IPS DF 4.7 (cell line): ENCODE measurements at regions not wholly inside any gene's neighbourhood (a gene's known extent, or its start where the extent isn't known, plus 50 kb on each side); places are given as distances from the start of the nearest gene placed in this dataset.

Source experiments
- DNase-seq: peaks from one replicate; pipeline ENCODE4 v3.0.0-alpha.2; 2013; ENCODE audit warnings: low spot score; ENCODE audit errors: extremely low read depth

DNA sequence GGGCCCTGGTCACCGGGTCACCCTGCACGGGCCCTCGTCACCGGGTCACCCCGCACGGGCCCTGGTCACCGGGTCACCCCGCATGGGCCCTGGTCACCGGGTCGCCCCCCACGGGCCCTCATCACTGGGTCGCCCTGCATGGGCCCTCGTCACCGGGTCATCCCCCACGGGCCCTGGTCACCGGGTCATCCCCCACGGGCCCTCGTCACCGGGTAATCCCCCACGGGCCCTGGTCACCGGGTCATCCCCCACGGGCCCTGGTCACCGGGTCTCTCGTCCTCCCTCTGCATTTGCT lies 77.6 kb downstream of the RIPK4 start:
- DNase-seq = no peak

DNA sequence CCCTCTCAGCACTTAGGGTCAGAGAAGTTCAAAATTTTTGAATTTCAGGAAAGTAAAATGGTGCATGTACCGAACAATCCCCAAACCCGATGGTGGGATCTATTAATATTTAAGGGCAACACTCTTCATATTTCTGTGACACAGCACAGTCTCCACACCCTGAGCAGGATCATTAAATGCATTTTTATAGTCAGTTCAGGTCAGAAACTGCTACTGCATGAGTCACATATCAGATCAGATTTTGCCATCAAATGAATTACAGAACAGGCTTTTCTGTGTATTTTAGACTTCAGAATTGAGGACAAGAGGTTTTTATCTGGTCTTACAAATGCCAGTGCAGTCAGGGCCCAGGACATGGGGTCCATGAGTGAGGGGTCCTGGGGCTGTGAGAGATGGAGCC lies 79.2 kb downstream of the RIPK4 start:
- no peak for DNase-seq

DNA sequence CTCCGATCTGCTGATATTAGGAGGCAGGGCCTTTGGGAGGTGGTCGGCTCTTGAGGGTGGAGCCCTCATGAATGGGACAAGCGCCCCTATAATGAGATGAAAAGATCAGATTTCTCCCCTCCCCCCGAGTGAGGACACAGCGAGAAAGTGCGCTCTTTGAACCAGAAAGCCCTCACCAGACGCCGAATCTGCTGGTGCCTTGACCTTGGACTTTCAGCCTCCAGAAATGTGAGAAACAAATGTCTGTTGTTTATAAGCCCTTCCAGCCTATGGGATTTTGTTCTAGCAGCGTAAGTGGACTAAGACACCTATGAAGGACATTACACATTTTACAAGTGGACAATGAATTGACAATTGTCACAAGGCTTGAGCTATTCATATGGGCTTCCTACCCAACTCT lies 80.2 kb downstream of the RIPK4 start:
- DNase-seq = no peak

DNA sequence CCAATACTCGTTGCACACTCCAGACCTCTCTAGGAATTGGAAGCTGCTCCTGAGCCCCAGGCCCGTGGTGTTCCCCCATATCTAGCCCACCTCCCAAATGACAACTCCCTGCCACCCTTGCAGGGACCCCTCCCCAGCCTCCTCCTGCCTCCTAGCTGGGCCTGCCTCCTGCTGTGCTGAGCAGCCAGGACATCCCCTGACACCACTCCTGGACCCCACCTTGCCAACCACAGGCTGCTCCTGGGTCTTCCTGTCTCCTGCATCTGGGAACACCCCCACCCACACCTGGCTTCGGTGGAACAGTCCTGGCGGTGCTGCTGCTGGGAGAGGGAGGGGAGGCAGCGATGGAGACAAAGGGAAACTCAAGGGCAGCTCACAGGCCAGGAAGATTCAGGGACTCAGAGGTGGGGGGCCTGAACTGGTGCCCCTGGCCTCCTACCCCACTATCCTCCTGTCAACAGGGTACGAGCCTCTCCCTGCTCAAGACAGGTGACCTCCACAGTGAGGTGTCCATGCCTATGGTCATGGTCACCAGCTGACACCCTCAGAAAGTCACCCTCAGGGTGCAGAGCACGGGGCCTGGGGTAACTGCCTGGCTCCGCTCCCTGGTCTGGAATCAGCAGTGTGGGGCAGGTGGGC lies 81.2 kb downstream of the RIPK4 start:
- no peak for DNase-seq

DNA sequence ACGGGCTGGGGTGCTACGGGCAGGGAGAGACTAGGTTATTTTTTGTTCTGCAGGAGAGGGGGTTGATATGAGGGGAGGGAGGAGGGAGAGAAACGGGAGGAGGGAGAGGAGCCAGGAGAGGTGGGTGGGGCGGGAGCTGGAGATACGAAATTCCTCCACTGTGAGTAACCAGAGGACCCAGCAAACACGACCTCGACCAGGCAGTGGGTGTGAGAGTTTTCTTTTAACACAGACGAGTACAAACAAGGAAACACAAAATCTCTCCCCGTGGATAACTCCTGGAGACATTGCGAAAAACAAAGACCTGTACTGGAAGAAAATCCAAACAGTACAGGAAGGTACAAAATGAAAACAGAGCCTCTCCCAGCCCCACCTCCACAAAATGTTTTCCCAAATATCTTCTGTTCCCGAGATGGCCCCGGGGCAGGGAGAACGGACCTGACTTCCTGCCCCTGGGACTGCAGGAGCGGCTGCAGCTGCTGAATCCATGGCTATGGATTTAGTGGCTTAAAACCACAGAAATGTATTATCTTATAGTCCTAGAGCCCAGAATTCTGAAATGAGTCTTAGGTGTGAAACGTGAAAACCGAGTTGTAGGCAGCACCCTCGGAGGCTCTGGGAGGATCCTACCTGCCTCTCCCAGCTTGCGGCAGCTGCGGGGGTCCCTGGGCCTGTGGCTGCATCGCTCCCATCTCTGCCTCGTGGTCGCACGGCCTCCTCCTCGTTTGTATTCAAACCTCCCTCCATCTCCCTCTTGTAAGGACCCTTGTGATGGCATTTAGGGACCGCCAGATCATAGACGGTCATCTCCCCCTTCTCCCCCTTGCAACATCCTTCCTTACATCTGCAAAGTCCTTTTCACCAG lies 82.2 kb downstream of the RIPK4 start:
- DNase-seq = no peak

DNA sequence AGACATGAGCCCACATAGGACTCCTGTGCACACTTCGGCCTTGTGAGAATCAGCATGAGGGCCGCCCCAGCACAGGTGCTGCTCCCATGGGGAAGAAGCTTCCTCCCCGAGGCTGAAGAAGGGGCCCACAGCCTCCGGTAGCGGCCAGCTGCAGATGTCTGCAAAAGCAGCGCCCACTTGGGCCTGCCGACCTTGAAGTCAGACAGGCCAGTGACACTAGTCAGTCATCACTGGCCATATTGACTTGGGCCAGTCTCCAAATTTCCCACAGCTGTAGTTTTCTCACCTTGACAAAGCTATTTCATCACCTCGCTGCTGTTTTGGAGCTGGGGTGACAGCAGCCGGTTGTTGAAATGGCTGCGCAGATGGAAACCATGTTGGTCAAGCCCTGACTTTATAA lies 83.0 kb downstream of the RIPK4 start:
- DNase-seq = no peak

DNA sequence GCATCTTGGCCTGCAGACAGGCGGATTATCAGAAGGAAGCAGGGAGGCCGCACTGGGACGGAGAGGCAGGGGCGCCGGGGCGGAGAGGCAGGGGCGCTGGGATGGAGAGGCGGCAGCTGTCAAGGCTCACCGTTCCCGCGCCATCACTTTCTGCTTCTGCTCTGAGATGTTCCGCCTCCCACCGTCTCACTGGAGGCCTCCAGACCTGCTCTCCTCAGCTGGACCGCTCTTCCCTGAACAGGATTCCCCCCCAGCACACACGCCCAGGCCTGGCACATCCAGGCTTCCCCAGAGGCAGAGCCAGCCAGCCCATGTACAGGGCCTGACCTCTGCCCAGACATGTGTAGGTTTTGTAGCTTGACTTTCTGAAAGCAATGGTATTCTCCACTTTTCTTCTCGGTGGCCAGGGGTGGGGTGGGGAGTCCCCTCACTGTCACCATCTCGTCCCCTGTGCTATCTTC lies 84.1 kb downstream of the RIPK4 start:
- DNase-seq = no peak

DNA sequence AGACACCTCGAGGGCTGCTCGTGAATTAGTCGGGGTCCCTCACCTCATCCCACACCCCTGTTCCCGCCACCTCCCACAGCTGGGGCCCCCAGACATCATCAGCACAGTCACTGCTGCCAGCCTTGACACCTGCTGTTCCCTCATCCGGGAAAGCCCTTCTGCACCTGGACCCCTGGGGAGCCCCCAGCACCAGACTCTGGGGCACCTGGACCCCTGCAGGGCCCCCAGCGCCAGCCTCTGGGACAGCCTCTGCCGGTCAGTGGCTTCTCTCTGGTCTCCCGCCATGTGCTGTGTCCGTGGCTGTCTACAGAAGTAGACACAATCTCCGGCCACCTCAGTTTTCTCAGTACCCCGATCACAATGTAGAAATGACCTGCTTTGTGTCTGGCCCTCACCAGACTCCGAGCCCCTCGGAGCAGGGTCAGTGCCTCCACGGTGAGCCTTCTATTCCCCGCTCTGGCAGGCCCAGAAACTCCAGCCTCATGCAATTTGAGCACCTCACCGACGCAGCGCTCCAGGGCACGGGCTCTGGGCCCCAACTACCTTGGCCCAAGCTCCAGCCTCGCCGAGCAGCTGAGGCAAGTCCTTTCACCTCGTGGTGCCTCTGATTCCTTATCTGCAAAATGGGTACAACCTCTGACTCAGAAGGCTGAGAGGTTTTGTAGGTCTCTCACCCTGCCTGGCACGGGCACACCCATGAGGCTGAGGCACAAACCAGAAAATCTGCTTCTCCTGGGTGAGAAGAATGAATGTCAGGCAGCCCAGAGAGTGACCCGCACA lies 84.7 kb downstream of the RIPK4 start:
- no peak for DNase-seq

DNA sequence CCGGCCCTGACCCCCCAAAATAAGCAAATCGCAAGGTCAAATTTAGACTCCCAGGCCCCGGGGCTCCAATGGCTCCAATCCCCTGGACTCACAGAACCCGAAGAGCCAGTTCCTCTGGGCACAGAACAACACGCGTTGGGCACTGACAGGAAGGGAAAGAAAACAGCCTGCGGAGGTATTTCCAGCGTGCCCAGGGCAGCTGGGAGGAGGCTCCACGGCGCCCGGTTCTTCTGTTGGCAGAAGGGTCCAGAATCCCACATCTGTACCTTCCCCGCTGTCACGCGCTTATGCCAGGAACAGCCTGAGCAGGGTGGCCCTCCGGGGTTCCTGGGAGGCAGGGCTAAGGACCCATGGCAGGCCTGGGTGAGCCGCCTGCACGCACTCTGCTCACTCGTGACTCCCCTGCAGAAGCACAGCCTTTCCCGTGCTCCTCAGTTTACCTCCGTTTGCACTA lies 85.5 kb downstream of the RIPK4 start:
- DNase-seq = no peak

DNA sequence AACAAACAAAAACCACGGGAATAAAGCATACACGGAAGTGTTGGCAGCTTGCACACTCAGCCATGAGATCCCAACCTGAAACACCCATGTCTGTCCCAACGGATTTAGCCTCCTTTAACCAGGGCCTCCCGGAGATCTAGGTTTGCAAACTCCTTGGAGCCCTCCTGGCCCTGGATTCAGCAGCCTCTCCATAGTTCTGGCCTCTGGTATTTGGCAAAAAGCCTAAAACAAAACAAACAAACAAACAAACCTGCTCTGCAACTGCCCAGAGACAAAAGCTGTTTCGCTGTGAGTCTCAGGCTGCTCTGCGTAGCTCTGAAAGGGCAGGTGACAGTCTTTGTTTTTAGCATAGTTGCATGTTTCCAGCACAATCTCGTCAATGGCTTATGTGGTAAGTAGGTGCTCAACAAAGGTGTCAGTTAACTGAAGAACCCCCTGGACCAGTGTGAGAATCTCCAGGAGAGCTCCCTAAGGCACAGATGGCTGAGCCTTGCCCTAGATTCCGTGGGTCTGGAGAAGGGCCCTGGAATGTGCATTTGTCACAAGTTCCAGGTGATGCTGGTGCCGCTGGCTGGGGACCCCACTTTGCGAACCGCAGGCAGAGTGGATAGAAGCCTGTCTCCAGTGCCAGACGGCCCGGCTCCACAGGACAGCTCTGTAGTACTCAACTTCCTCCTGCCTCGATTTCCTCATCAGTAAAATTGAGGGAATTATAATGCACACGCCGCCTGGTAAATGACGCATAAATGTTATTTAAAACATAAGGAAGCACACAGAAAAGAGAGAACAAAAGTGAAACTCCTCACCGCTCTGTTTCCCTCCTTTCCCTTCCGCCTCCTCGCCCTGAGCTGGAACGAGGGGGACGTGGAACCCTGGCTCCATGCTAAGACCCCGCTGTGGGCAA lies 86.2 kb downstream of the RIPK4 start:
- DNase-seq = no peak

DNA sequence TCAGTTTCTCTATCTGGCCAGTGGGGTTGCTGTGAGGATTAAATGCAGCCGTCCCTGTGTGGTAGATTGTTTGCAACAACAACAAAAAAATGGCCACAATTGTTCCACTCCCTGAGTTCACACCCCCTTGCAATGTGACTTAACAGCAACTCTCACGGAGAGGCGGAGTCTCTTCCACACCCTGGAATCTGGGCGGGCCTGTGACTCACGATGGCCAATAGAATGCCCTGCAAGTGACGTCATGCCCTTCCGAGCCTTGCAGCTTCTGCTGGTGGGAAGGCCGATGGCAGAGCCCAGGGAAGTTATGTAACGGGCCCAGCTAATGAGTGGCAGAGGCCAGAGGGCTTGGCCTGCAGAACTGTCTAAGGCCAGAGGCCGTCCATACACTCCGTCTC lies 87.9 kb downstream of the RIPK4 start:
- peak; percentile 86 for DNase-seq

DNA sequence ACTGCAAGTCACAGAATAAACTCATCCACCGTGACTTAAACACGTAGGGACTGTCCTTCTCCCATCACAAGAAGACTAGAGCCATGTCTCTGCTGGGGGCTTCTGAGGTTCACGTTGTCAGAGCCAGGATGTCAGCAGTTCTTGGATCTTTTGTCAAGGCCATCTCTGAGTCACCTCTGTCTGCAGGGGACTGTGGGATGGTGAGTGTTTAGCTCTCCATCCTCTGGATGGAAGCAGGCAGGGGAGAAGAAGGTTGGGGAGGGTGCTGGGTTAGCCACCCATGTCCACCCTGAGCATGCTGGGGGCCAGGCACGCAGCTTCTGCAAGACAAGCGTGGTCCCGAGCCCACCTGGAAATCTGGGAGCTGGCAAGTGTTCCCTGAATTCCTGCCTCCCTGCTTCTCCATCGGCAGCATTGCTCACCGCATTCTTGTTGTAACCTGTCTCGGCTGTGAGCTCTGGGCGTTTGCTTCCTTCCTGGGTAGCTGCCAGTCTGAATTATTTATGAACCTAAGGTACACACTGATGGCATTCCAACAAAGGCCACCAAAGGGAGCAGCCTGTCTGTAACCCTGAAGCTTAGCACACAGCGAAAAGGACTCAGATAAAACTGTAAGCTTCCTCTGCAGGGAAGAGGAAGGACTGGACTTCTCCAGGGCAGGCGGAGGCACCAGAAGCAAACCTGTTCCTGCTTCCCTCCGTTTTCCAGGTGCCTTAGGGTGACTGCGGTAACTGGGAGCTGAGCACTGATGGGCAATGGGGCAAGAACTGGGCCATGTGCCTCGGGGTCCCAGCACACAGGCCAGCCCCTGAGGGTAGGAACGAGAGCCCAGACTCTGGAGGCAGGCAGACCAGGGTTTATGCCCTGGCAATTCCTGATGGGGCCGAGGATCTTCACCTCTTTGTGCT lies 88.6 kb downstream of the RIPK4 start:
- DNase-seq = no peak

DNA sequence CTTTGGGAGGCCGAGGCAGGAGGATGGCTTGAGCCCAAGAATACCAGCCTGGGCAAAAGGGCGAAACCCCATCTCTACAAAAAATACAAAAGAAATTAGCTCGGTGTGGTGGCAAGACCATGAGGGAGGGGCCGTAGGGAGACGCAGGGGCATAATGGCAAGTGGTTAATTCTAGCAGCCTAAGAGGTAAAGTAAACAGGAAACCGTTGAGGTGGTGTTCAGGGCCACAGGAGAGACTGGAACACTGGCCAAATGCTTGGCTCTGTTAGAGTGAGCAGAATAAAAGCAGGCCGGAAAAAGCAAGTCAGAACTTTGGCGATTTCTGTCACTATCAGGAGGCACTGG lies 89.2 kb downstream of the RIPK4 start:
- no peak for DNase-seq

DNA sequence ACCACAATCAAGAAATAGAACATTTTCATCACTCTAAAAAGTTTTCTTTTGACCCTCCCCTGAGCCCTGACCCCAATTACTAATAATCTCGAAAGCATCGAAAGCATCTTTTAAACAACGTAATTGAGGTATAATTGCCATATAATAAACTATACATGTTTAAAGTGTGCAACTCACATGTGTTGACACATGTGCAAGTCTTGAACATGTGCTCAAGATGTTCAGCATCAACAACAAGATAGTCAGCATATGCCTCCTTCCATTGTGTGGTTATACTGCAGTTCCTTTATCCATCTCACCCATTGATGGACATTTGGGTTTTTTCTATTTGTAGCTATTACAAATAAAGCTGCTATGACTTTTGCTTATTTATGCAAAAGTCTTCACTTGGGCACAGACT lies 90.7 kb downstream of the RIPK4 start:
- DNase-seq = no peak

DNA sequence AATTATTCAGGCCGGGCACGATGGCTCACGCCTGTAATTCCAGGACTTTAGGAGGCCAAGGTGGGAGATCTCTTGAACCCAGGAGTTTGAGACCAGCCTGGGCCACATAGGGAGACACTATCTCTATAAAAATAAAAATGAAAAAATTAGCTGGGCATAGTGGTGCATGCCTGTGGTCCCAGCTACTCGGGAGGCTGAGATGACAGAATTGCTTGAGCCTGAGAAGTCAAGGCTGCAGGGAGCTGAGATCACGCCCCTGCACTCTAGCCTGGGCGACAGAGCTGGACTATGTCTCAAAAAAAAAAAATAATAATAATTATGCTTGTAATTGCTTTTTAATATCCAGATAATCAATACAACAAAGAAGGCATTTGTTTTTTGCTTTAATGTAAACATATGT lies 91.3 kb downstream of the RIPK4 start:
- DNase-seq = no peak

DNA sequence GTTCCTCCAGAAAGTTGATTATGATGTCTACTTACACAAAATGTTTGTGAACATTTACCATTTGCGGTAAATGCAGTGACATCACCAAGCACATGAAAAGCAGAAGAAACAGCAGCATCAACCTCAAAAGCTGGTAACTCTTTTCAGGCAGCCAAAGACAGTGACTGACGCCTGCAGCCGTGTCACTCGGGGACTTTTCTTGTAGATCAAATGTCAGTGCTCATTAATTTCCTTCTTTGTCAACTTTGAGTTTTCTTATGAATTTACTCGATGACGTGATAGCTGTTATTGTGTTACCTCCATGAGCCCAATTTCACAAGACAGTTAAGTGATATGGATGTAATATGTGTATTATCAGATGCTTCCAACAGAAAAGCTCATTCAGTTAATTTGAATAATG lies 92.5 kb downstream of the RIPK4 start:
- no peak for DNase-seq

DNA sequence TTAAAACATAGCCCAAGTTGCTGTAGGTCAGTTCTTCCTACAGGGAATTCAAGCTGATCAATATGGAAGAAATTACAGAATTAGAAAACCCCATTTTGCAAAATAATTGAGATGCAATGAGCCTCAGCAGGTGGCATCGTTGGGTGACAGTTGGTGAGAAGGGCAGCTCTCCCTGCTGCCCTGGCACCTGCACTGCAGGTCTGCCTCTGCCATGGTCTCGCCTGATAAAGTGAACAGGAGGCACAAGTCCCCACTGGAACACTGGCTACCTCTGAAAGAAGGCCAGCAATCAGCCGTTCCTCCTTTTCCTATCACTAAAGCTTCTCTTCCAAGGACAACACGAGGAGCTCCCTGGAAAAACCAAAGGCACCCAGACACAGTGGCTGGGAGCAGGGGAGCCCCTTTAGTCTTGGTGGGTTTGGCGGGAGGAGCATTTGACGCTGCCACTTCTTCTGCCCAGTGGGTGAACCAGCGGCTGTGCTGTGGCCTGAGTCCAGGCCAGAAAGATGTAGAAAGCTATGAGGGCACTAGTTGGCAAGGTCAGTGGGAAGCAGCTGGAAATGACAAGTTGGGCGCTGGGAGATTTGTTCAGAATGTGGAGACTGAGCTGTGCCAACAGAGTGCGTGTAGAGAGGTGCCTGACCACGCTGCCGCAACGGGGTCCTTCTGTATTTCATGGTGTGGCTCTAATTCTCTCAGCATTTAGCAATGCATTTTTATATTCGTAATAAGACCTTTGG lies 93.1 kb downstream of the RIPK4 start:
- no peak for DNase-seq

DNA sequence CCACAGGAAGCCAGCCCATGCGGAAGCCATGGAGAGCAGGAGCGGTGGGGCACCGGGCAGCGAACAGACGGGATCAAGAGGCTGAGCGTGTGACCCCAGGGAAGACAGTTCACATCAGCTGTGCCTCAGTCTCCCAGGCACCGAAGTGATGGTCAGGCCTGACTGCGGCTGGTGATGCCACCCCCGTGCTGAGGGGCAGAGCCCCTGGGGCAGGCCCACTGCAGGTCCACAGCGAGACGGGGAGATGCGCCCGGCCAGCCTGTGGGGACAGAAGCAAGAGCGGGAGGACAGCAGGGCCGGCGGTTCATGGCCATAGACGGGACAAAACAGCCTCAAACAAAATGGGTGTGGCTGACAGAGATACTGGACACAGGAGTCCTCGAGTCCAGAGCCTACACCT lies 93.8 kb downstream of the RIPK4 start:
- DNase-seq = no peak

DNA sequence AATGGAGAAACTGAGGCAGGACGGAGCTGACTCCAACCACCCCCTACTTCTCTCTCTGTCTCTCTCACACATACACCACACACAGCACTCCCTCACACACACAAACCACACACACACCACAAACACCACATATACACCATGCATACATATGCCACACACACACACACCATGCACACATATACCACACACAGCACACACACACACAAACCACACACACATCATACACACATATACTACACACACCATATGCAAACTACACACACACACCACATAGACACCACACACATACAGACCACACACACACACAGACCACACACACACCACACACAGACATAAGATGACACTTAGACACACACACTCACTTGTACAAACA lies 94.3 kb downstream of the RIPK4 start:
- DNase-seq = no peak
